ENCODE measurements at regions not wholly inside any gene's neighbourhood (a gene's known extent, or its start where the extent isn't known, plus 50 kb on each side); places are given as distances from the start of the nearest gene placed in this dataset.
"Not testable (repeated sequence)": the region's sequence is repeated elsewhere in the genome, so short reads cannot be mapped to it uniquely, and the experiment has no call there.

GRCh38 chr2:215260097-215260677 is 51.7 kb upstream of the ATIC start:
- DNase-seq (ENCODE audit: low read depth), result no peak

DNA sequence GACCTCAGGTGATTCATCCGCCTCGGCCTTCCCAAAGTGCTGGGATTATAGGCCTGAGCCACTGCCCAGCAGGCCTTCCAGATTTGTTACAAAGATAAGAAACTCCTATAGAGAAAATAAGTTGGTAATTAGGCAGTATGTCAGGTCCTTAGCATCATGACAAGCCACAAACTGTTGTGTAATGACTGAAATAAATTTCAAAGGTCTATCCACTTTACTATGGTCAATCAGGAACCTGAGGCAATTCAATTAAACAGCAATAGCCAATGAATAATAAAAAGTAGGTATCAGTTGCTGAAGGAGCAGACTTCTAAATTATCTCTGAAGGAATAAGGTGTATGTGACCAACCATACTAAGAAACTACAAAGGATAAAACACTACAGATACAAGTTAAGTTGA is 62.4 kb upstream of the ATIC start:
- DNase-seq (ENCODE audit: low read depth), result no peak

GRCh38 chr2:215245919-215246318 is 65.9 kb upstream of the ATIC start:
- not testable (repeated sequence) for DNase-seq (ENCODE audit: low read depth)

- no peak for DNase-seq (ENCODE audit: low read depth)
Observed at GRCh38 chr2:215241791-215242305, 70.0 kb upstream of the ATIC start.

GRCh38 chr2:215238485-215239098 is 73.3 kb upstream of the ATIC start:
- DNase-seq (ENCODE audit: low read depth), result peak; percentile 33

GRCh38 chr2:215236131-215236530 is 75.7 kb upstream of the ATIC start:
- no peak for DNase-seq (ENCODE audit: low read depth)

DNA sequence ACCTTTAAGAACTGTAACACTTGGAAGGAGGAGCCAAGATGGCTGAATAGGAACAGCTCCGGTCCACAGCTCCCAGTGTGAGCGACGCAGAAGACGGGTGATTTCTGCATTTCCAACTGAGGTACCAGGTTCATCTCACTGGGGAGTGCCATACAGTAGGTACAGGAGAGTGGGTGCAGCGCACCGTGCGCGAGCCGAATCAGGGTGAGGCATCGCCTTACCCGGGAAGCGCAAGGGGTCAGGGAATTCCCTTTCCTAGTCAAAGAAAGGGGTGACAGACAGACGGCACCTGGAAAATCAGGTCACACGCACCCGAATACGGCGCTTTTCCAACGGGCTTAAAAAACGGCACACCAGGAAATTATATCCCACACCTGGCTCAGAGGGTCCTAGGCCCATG is 81.8 kb upstream of the ABCA12 start:
- not testable (repeated sequence) for DNase-seq (ENCODE audit: low read depth)

DNA sequence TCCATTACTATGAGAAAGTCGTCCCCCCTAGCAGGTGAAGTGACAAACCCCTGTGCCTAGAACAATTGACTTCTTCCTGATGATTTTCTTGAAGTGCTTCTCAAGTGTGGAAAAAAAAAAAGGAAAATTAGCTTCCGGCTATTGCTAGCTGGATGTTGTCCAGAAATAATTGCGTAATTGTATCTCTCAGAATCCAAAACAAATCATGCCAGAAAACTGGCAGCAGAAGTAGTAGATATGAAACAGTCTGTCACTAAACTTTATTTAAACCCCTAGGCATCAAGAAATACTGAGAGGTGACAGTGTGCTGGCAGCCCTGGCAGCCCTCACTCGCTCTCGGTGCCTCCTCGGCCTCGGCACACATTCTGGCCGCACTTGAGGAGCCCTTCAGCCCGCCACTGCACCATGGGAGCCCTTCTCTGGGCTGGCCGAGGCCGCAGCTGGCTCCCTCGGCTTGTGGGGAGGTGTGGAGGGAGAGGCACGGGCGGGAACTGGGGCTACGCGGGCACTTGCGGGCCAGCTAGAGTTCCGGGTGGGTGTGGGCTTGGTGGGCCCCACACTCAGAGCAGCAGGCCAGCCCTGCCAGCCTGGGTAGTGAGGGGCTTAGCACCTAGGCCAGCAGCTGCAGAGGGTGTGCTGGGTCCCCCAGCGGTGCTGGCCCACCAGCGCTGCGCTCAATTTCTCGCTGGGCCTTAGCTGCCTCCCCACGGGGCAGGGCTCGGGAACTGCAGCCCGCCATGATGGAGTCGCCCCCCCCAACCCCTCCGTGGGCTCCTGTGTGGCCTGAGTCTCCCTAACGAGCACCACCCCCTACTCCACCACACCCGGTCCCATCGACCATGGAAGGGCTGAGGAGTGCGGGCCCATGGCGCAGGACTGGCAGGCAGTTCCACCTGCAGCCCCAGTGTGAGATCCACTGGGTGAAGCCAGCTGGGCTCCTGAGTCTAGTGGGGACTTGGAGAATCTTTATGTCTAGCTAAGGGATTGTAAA is 80.5 kb upstream of the ABCA12 start:
- DNase-seq (ENCODE audit: low read depth), result no peak

- DNase-seq (ENCODE audit: low read depth), result no peak
Observed at GRCh38 chr2:215216806-215217205, 78.4 kb upstream of the ABCA12 start.

- no peak for DNase-seq (ENCODE audit: low read depth)
Observed at GRCh38 chr2:215215637-215216036, 77.2 kb upstream of the ABCA12 start.

GRCh38 chr2:215210082-215210481 is 71.7 kb upstream of the ABCA12 start:
- no peak for DNase-seq (ENCODE audit: low read depth)

- no peak for DNase-seq (ENCODE audit: low read depth)
Observed at GRCh38 chr2:215207791-215208367, 69.5 kb upstream of the ABCA12 start.

- no peak for DNase-seq (ENCODE audit: low read depth)
Observed at GRCh38 chr2:215207041-215207440, 68.6 kb upstream of the ABCA12 start.

- no peak for DNase-seq (ENCODE audit: low read depth)
Observed at GRCh38 chr2:215205787-215206186, 67.4 kb upstream of the ABCA12 start.

GRCh38 chr2:215191477-215191876 is 53.1 kb upstream of the ABCA12 start:
- no peak for DNase-seq (ENCODE audit: low read depth)

DNA sequence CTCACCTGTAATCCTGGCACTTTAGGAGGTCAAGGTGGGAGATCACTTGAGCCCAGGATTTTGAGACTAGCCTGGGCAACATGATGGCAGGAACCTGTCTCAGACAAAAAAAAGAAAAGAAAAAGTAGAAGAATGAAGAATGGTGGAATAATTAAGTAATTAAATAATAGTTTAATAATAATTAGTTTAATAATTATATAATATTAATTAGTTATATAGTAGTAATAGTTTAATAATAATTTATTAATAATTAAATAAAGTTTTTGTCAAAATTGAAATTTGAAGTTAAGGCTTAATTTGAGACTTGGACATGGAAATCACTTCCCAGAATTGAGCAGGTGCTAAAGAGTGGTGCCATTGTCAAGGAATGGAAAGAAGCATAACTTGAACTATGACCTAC is 52.2 kb upstream of the ABCA12 start:
- no peak for DNase-seq (ENCODE audit: low read depth)

GRCh38 chr2:215189393-215189792 is 51.0 kb upstream of the ABCA12 start:
- DNase-seq (ENCODE audit: low read depth), result no peak
